Gastroesophageal sphincter (tissue), 3 donors: ENCODE measurements at regions not wholly inside any gene's neighbourhood (a gene's known extent, or its start where the extent isn't known, plus 50 kb on each side); places are given as distances from the start of the nearest gene placed in this dataset.

Experiments used
- CTCF ChIP-seq, 4 experiments: fragments of 200-600 bp in 2 of 4; fragments of 450-650 bp in 2 of 4; sonication (generic) in 1 of 4; IDR thresholded peaks; one replicate each; pipeline ENCODE4 v1.5.1; 2017 to 2019; ENCODE audit warnings: antibody characterized with exemption in 4 of 4, mild to moderate bottlenecking in 2 of 4, moderate library complexity in 2 of 4
- EP300 ChIP-seq: sonication (generic); formaldehyde crosslinking; IDR thresholded peaks from one replicate; pipeline ENCODE4 v1.6.1; 2017; ENCODE audit warnings: antibody characterized with exemption, mild to moderate bottlenecking
- POLR2A ChIP-seq, 2 donors: fragments of 450-650 bp; IDR thresholded peaks; one replicate each; pipeline ENCODE4 v1.6.1; 2017; ENCODE audit warnings: antibody characterized with exemption in 2 of 2, mild to moderate bottlenecking in 2 of 2, moderate library complexity in 1 of 2
- POLR2AphosphoS5 ChIP-seq: sonication (generic); formaldehyde crosslinking; IDR thresholded peaks from one replicate; pipeline ENCODE4 v1.6.1; 2017; ENCODE audit warnings: antibody characterized with exemption

DNA sequence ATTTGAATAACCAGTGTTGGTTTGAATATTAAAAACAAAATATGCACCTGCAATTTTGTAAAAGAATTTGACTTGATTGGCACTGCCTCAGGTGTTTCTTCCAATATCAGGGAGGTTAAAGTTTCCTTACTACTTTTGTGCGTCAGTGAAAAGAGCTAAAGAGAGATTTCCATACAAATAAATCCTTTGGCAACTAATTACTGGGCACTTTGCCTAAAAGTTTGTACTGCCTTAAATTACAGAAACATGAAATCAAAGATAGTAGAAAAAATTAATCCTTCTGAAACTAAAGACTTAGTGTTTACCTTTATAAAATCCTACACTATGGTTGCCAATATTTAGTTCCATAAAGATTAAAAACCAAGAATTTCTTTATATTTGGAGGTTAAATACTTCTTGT lies 72.5 kb downstream of the DNAJB9 start:
- no peak for TF ChIP-seq CTCF (IDR thresholded peaks at IDR 0.05)
- no peak for TF ChIP-seq POLR2AphosphoS5
- no peak for TF ChIP-seq POLR2A (IDR thresholded peaks at IDR 0.05)
- TF ChIP-seq EP300: no peak
